Sigmoid colon (tissue), 6 donors: ENCODE measurements at regions not wholly inside any gene's neighbourhood (a gene's known extent, or its start where the extent isn't known, plus 50 kb on each side); places are given as distances from the start of the nearest gene placed in this dataset.
"Not testable (repeated sequence)": the region's sequence is repeated elsewhere in the genome, so short reads cannot be mapped to it uniquely, and the experiment has no call there.

Source experiments
- DNase-seq: peaks from one replicate; pipeline ENCODE4 v3.0.0-alpha.2; 2019
- H3K27ac ChIP-seq, 4 donors: fragments of 200-600 bp; sonication (generic); one replicate each; pipeline ENCODE4 v1.5.1; 2016 to 2019; ENCODE audit warnings: mild to moderate bottlenecking in 1 of 4
- H3K27me3 ChIP-seq, 3 donors: fragments of 200-600 bp; sonication (generic); one replicate each; pipeline ENCODE4 v1.5.1; 2019; ENCODE audit warnings: mild to moderate bottlenecking in 1 of 3
- H3K36me3 ChIP-seq, 4 donors: fragments of 200-600 bp; sonication (generic); one replicate each; pipeline ENCODE4 v1.5.1; 2016 to 2019
- H3K4me1 ChIP-seq, 4 donors: fragments of 200-600 bp; sonication (generic); one replicate each; pipeline ENCODE4 v1.5.1; 2017 to 2019
- H3K4me3 ChIP-seq, 4 donors: fragments of 200-600 bp; sonication (generic); one replicate each; pipeline ENCODE4 v1.5.1; 2017 to 2019; ENCODE audit warnings: mild to moderate bottlenecking in 2 of 4, moderate library complexity in 1 of 4
- H3K9me3 ChIP-seq, 4 donors: fragments of 200-600 bp in 3 of 4; sonication (generic) in 3 of 4; one replicate each; pipeline versions ENCODE4 v1.5.1 to v1.6.1; 2013 to 2019
- WGBS, 2 donors: extraction: QIAGEN DNeasy Blood & Tissue Kit; methylation state at CpG; one replicate each; pipeline ENCODE4 v1.1.7; 2013; 5-methylcytosine and 5-hydroxymethylcytosine counted together
- intact Hi-C: fragments of 100-400 bp; cut with DNase I; formaldehyde crosslinking; loops from one replicate; pipeline ENCODE4 v1.15.1; 2023
- small RNA-seq, 3 donors: library from RNA; depleted of rRNA; stranded (forward); fragments of <200 nt; gene quantifications; one replicate each; pipeline ENCODE3, GENCODE V24; 2016
- donor health status: healthy with polysubstance abuse.
- donor health status: healthy.

DNA sequence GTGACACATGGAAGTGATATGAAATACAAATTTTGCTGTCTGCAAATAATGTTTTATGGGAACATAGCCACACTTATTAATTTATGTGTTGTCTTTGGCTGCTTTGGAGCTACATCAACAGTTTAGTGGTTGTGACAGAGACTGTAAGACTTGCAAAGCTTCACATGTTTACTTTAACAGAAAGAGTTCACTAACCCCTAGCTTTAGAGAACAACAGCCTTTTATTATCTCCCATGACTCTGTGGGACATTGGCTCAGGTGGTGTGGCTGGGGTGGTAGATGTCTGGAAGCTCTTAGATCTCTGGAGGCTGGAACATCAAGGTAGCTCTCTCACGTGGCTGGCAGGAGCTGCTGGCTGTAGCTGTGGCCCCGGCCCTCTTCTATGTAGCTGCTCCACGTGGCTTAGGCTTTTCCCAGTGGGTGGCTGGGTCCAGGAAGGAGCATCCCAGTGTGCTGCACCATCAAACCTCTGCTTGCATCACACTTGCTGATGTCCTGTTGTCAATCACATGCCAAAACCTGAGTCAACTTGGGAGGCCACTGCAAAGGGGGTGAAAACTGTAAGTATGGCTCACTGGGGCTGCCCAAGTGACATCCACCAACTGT is 51.8 kb upstream of the MTLN start:
- no CpG with 5 or more reads among the region's 3 CpGs for WGBS, 2 donors
- DNase-seq, H3K9me3 ChIP-seq, H3K36me3 ChIP-seq, H3K27me3 ChIP-seq, H3K4me3 ChIP-seq, intact Hi-C loops, H3K4me1 ChIP-seq, H3K27ac ChIP-seq: not testable (repeated sequence)

DNA sequence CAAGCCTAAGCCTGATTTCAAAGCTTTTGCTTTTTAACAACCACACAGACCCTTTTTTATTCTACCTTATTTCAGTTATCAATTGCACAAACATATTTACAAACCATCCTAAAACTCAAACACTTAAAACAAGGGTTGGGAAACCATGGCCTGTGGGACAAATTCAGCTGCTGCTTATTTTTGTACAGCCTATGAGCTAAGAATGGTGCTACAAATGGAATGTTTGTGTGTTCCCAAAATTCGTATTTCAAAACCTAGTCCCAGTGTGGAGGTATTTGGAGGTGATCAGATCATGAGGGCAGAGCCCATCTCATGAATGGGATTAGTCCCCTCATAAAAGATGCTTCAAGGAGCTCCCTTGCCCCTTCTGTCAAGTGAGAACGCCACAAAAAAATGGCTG is 51.1 kb upstream of the MTLN start:
- H3K9me3 ChIP-seq, intact Hi-C loops, DNase-seq, H3K36me3 ChIP-seq, H3K4me1 ChIP-seq, H3K27ac ChIP-seq, H3K27me3 ChIP-seq, H3K4me3 ChIP-seq: not testable (repeated sequence)
- WGBS, 2 donors = 81 to 90% methylated on average over 1 of the region's 2 CpGs

Small RNAs in the stretch of these regions (small RNA-seq; reads per million reads assigned to genes)
- 0 reads per million in 3 donors for gene MIR4436B2
